Activated effector memory CD4-positive, alpha-beta T cell treated with anti-CD3 and anti-CD28 coated beads, Interleukin-2, amount 50 U/mL, for 16 hours (primary cell): ENCODE measurements at regions not wholly inside any gene's neighbourhood (a gene's known extent, or its start where the extent isn't known, plus 50 kb on each side); places are given as distances from the start of the nearest gene placed in this dataset.

Experiments
- DNase-seq: peaks from one replicate; pipeline ENCODE4 v3.0.0-alpha.2; 2020

- no peak for DNase-seq
Observed at GRCh38 chr2:172658945-172659344, 76.7 kb upstream of the RAPGEF4 start.

- no peak for DNase-seq
Observed at GRCh38 chr2:172662099-172662498, 73.5 kb upstream of the RAPGEF4 start.

- no peak for DNase-seq
Observed at GRCh38 chr2:172664766-172665165, 70.9 kb upstream of the RAPGEF4 start.

GRCh38 chr2:172667581-172668325, 67.9 kb upstream of the RAPGEF4 start:
- no peak for DNase-seq

GRCh38 chr2:172671501-172671900, 64.1 kb upstream of the RAPGEF4 start:
- no peak for DNase-seq

GRCh38 chr2:172672114-172672513, 63.5 kb upstream of the RAPGEF4 start:
- no peak for DNase-seq

- no peak for DNase-seq
Observed at GRCh38 chr2:172673056-172673683, 62.5 kb upstream of the RAPGEF4 start.

- peak; percentile 71 for DNase-seq
Observed at GRCh38 chr2:172674034-172674967, 61.3 kb upstream of the RAPGEF4 start.

- no peak for DNase-seq
Observed at GRCh38 chr2:172674968-172675303, 60.7 kb upstream of the RAPGEF4 start.

- DNase-seq, result no peak
Observed at GRCh38 chr2:172677363-172677762, 58.3 kb upstream of the RAPGEF4 start.

GRCh38 chr2:172680436-172681068, 55.1 kb upstream of the RAPGEF4 start:
- DNase-seq, result no peak

- no peak for DNase-seq
Observed at GRCh38 chr2:172685467-172685866, 50.2 kb upstream of the RAPGEF4 start.
